K562 (cell line): ENCODE measurements at regions not wholly inside any gene's neighbourhood (a gene's known extent, or its start where the extent isn't known, plus 50 kb on each side); places are given as distances from the start of the nearest gene placed in this dataset.

Experiments
- ARID1B ChIP-seq: fragments of 450-650 bp; IDR thresholded peaks from 2 replicates; pipeline ENCODE4 v1.6.1; 2016; ENCODE audit warnings: antibody characterized with exemption, mild to moderate bottlenecking, inconsistent platforms
- CC2D1A ChIP-seq: fragments of 450-650 bp; IDR thresholded peaks from 2 replicates; pipeline ENCODE4 v1.6.1; 2017; ENCODE audit warnings: mild to moderate bottlenecking
- EWSR1 ChIP-seq: fragments of 450-650 bp; IDR thresholded peaks from 2 replicates; pipeline ENCODE4 v1.6.1; 2018; ENCODE audit warnings: borderline replicate concordance, mild to moderate bottlenecking, low read depth, moderate library complexity; ENCODE audit not compliant: partially characterized antibody
- KLF1 ChIP-seq: fragments of 450-650 bp; IDR thresholded peaks from 2 replicates; pipeline ENCODE4 v1.6.1; 2016; ENCODE audit warnings: missing genetic modification characterization, missing compliant biosample characterization
- NR2C2 ChIP-seq, 2 experiments: fragments of 200-800 bp in 1 of 2; sonication (Bioruptor generic) in 1 of 2; sonication (generic) in 1 of 2; formaldehyde crosslinking in 1 of 2; IDR thresholded peaks; 2 replicates each; pipeline versions ENCODE4 v1.6.1 to v1.8.0; 2016 to 2022; ENCODE audit warnings: mild to moderate bottlenecking in 1 of 2, missing compliant biosample characterization in 1 of 2, missing genetic modification characterization in 1 of 2, missing genetic modification reagents in 1 of 2
- PCBP1 ChIP-seq: fragments of 200-400 bp; formaldehyde crosslinking; IDR thresholded peaks from 2 replicates; pipeline ENCODE4 v1.6.1; 2018; ENCODE audit warnings: mild to moderate bottlenecking, low read depth, low read length; ENCODE audit not compliant: poor library complexity, severe bottlenecking
- PRDM10 ChIP-seq: fragments of 450-650 bp; IDR thresholded peaks from 2 replicates; pipeline ENCODE4 v1.6.1; 2018; ENCODE audit not compliant: partially characterized antibody
- RNF2 ChIP-seq: sonication (generic); IDR thresholded peaks from 2 replicates; pipeline ENCODE4 v1.6.1; 2016
- SMARCB1 ChIP-seq: IDR thresholded peaks from 2 replicates; pipeline ENCODE4 v1.6.1; 2011; ENCODE audit warnings: improper control_type of control experiment, low read depth; ENCODE audit not compliant: insufficient read length
- SOX6 ChIP-seq: fragments of 450-650 bp; IDR thresholded peaks from 2 replicates; pipeline ENCODE4 v1.6.1; 2014; ENCODE audit warnings: mild to moderate bottlenecking
- TAL1 ChIP-seq: fragments of 450-650 bp; IDR thresholded peaks from 2 replicates; pipeline ENCODE4 v1.6.1; 2016; ENCODE audit warnings: mild to moderate bottlenecking
- TCF7L2 ChIP-seq: fragments of 150-350 bp; IDR thresholded peaks from 2 replicates; pipeline ENCODE4 v1.6.1; 2016; ENCODE audit warnings: low read depth, mild to moderate bottlenecking, low read length, moderate library complexity
- TEAD4 ChIP-seq, 2 experiments: sonication (generic) in 1 of 2; formaldehyde crosslinking in 1 of 2; IDR thresholded peaks; 2 replicates each; pipeline versions ENCODE4 v1.6.1 to v1.8.0; 2012 to 2022; ENCODE audit warnings: borderline replicate concordance in 1 of 2, inconsistent platforms in 1 of 2, low read length in 1 of 2, mild to moderate bottlenecking in 1 of 2, missing genetic modification reagents in 1 of 2
- XRCC4 ChIP-seq: IDR thresholded peaks from one replicate; pipeline ENCODE4 v1.6.1; 2011; ENCODE audit not compliant: insufficient read depth, insufficient read length; ENCODE audit errors: extremely low read depth
- TF ChIP-seq, protein P1 (sequence below), 2 experiments: fragments of 450-650 bp in 1 of 2; sonication (generic) in 1 of 2; formaldehyde crosslinking; conservative IDR thresholded peaks; 2 replicates each; pipeline versions ENCODE4 v1.4.0 to v1.8.1; 2020 to 2022; ENCODE audit warnings: mild to moderate bottlenecking in 1 of 2, missing genetic modification reagents in 1 of 2
- TF ChIP-seq, protein P2 (sequence below): fragments of 200-800 bp; sonication (Bioruptor generic); IDR thresholded peaks from 2 replicates; pipeline ENCODE4 v1.6.1; 2017; ENCODE audit warnings: missing genetic modification characterization, missing compliant biosample characterization
- TF ChIP-seq, protein P3 (sequence below): IDR thresholded peaks from 3 replicates; pipeline ENCODE4 v1.6.1; 2011; ENCODE audit warnings: borderline replicate concordance, mild to moderate bottlenecking, moderate library complexity; ENCODE audit not compliant: insufficient read length; ENCODE audit errors: extremely low read depth

DNA sequence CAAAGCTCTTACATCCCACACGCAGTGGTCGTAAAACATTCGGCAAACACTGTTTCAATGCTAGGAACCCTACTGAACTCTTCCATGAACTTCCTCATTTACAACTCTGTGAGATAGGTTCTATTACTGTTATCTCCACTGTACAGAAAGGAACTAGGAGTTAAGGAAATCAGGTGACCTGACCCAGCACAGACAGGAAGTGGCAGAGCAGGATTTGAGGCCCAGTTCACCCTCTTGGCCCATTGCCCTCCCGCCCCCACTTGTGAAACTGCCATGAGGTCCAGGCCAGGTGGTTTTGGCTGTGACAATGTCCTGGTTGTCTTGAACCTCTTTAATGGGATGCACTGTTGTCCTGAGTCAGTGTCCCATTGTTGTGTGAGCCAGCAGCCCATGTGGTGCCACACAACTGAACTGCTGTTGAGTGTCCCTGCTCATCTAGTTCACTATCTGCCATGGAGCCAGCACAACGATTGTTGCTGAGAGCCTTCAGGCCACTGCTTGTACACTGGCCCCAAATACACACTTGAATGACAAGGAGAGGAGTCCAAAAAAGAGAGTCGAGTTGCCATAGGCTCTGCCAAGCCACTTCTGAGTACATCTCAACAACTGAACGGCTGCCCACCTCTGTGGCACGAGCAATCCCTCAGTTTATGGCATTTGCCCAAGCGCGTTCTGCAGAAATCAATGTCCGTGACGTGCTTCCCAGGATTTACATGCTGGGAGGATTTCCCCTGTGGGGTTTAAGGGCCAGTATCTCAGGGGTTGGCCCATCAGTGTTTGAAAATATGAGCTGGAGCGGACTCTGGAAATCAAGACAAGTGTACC is 484.6 kb downstream of the TSHZ3 start (continued):
- TF ChIP-seq PRDM10 (no peak), TAL1 (peak; percentile 11; the same call in 1 of the 2 replicates), RNF2 (peak; percentile 52; the same call in 1 of the 2 replicates), PCBP1 (no peak), ARID1B (peak; percentile 58), XRCC4 (no peak), TCF7L2 (no peak), SOX6 (peak; percentile 23; the same call in 1 of the 2 replicates), NR2C2 (CRISPR knock-in tag; IDR thresholded peaks at IDR 0.05) (no peak), NR2C2 (tag; IDR thresholded peaks at IDR 0.05) (0 out of 2 replicates have a peak, but pooled peaks have one; percentile 21), CC2D1A (no peak), SMARCB1 (no peak), EWSR1 (no peak), TEAD4 (IDR thresholded peaks at IDR 0.05; ENCODE audit: low read length) (peak; percentile 66; the same call in 1 of the 2 replicates), TEAD4 (CRISPR knock-in tag; IDR thresholded peaks at IDR 0.05; ENCODE audit: borderline replicate concordance) (no peak), KLF1 (tag) (no peak)
- TF ChIP-seq, protein P1, sequence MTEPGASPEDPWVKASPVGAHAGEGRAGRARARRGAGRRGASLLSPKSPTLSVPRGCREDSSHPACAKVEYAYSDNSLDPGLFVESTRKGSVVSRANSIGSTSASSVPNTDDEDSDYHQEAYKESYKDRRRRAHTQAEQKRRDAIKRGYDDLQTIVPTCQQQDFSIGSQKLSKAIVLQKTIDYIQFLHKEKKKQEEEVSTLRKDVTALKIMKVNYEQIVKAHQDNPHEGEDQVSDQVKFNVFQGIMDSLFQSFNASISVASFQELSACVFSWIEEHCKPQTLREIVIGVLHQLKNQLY (CRISPR knock-in tag; conservative IDR thresholded peaks at IDR 0.05): no peak
- TF ChIP-seq, protein P2, sequence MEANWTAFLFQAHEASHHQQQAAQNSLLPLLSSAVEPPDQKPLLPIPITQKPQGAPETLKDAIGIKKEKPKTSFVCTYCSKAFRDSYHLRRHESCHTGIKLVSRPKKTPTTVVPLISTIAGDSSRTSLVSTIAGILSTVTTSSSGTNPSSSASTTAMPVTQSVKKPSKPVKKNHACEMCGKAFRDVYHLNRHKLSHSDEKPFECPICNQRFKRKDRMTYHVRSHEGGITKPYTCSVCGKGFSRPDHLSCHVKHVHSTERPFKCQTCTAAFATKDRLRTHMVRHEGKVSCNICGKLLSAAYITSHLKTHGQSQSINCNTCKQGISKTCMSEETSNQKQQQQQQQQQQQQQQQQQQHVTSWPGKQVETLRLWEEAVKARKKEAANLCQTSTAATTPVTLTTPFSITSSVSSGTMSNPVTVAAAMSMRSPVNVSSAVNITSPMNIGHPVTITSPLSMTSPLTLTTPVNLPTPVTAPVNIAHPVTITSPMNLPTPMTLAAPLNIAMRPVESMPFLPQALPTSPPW (CRISPR knock-in tag): peak; percentile 63; the same call in 1 of the 2 replicates
- TF ChIP-seq, protein P3, sequence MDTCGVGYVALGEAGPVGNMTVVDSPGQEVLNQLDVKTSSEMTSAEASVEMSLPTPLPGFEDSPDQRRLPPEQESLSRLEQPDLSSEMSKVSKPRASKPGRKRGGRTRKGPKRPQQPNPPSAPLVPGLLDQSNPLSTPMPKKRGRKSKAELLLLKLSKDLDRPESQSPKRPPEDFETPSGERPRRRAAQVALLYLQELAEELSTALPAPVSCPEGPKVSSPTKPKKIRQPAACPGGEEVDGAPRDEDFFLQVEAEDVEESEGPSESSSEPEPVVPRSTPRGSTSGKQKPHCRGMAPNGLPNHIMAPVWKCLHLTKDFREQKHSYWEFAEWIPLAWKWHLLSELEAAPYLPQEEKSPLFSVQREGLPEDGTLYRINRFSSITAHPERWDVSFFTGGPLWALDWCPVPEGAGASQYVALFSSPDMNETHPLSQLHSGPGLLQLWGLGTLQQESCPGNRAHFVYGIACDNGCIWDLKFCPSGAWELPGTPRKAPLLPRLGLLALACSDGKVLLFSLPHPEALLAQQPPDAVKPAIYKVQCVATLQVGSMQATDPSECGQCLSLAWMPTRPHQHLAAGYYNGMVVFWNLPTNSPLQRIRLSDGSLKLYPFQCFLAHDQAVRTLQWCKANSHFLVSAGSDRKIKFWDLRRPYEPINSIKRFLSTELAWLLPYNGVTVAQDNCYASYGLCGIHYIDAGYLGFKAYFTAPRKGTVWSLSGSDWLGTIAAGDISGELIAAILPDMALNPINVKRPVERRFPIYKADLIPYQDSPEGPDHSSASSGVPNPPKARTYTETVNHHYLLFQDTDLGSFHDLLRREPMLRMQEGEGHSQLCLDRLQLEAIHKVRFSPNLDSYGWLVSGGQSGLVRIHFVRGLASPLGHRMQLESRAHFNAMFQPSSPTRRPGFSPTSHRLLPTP: no peak
